HepG2 (cell line): ENCODE measurements at regions not wholly inside any gene's neighbourhood (a gene's known extent, or its start where the extent isn't known, plus 50 kb on each side); places are given as distances from the start of the nearest gene placed in this dataset.

ENCODE experiments used
- BCLAF1 ChIP-seq: fragments of 450-650 bp; IDR thresholded peaks from 2 replicates; pipeline ENCODE4 v1.6.1; 2017; ENCODE audit warnings: mild to moderate bottlenecking
- CREM ChIP-seq, 2 experiments: sonication (generic) in 1 of 2; formaldehyde crosslinking in 1 of 2; IDR thresholded peaks; 2 replicates each; pipeline versions ENCODE4 v1.4.0 to v1.6.1; 2016 to 2020; ENCODE audit warnings: antibody characterized with exemption in 1 of 2, mild to moderate bottlenecking in 1 of 2, missing genetic modification reagents in 1 of 2
- CTCF ChIP-seq: sonication (generic); formaldehyde crosslinking; IDR thresholded peaks from 2 replicates; pipeline ENCODE4 v1.5.0; 2020; ENCODE audit warnings: mild to moderate bottlenecking, missing genetic modification reagents, moderate library complexity
- ELF1 ChIP-seq: sonication (generic); formaldehyde crosslinking; IDR thresholded peaks from 2 replicates; pipeline ENCODE4 v1.4.0; 2020; ENCODE audit warnings: missing genetic modification reagents
- RBAK ChIP-seq: sonication (generic); formaldehyde crosslinking; IDR thresholded peaks from 2 replicates; pipeline ENCODE4 v1.5.1; 2020; ENCODE audit warnings: mild to moderate bottlenecking, missing genetic modification reagents
- SIN3A ChIP-seq: IDR thresholded peaks from 2 replicates; pipeline ENCODE4 v1.6.1; 2011; ENCODE audit warnings: low read depth, mild to moderate bottlenecking, control low read depth, low read length, borderline replicate concordance
- SRF ChIP-seq: IDR thresholded peaks from 2 replicates; pipeline ENCODE4 v1.6.1; 2011; ENCODE audit warnings: mild to moderate bottlenecking, low read depth, low read length, moderate library complexity
- ZNF343 ChIP-seq: sonication (generic); formaldehyde crosslinking; IDR thresholded peaks from 2 replicates; pipeline ENCODE4 v1.4.0; 2020; ENCODE audit warnings: mild to moderate bottlenecking, missing genetic modification reagents
- ZNF510 ChIP-seq: sonication (generic); formaldehyde crosslinking; IDR thresholded peaks from 2 replicates; pipeline ENCODE4 v1.4.0; 2020; ENCODE audit warnings: low read depth, mild to moderate bottlenecking, missing genetic modification reagents
- ZNF550 ChIP-seq: sonication (generic); formaldehyde crosslinking; IDR thresholded peaks from 2 replicates; pipeline ENCODE4 v1.4.0; 2020; ENCODE audit warnings: mild to moderate bottlenecking, missing genetic modification reagents, borderline replicate concordance
- ZNF841 ChIP-seq: sonication (generic); formaldehyde crosslinking; IDR thresholded peaks from 2 replicates; pipeline ENCODE4 v1.8.1; 2023; ENCODE audit warnings: missing genetic modification reagents, borderline replicate concordance

- no peak for TF ChIP-seq ZNF841 (CRISPR knock-in tag)
- no peak for TF ChIP-seq RBAK
- TF ChIP-seq ZNF550 (CRISPR knock-in tag) = no peak
- no peak for TF ChIP-seq SIN3A
- no peak for TF ChIP-seq CREM (IDR thresholded peaks at IDR 0.05)
- TF ChIP-seq CREM (CRISPR knock-in tag; IDR thresholded peaks at IDR 0.05) = no peak
- TF ChIP-seq SRF = no peak
- no peak for TF ChIP-seq BCLAF1
- TF ChIP-seq CTCF (CRISPR knock-in tag) = no peak
- no peak for TF ChIP-seq ELF1 (CRISPR knock-in tag)
- TF ChIP-seq ZNF343 (CRISPR knock-in tag) = no peak
- TF ChIP-seq ZNF510 (CRISPR knock-in tag) = no peak
Observed at GRCh38 chr3:107077391-107077790, 299.8 kb upstream of the CCDC54 start.
